Tibial nerve (tissue), 4 donors: ENCODE measurements at regions not wholly inside any gene's neighbourhood (a gene's known extent, or its start where the extent isn't known, plus 50 kb on each side); places are given as distances from the start of the nearest gene placed in this dataset.

Experiments used
- CTCF ChIP-seq, 5 experiments: fragments of 200-600 bp in 3 of 5; fragments of 450-650 bp in 2 of 5; sonication (generic) in 3 of 5; IDR thresholded peaks; one replicate each; pipeline ENCODE4 v1.5.1; 2016 to 2019; ENCODE audit warnings: antibody characterized with exemption in 5 of 5, mild to moderate bottlenecking in 3 of 5, moderate library complexity in 2 of 5
- EP300 ChIP-seq, 2 donors: sonication (generic); formaldehyde crosslinking; IDR thresholded peaks; one replicate each; pipeline ENCODE4 v1.6.1; 2017; ENCODE audit warnings: antibody characterized with exemption in 2 of 2, mild to moderate bottlenecking in 1 of 2

GRCh38 chr12:85659754-85660530 is 176.3 kb downstream of the RASSF9 start:
- no peak for TF ChIP-seq CTCF (IDR thresholded peaks at IDR 0.05)
- no peak for TF ChIP-seq EP300 (IDR thresholded peaks at IDR 0.05)
